HEK293 (cell line): ENCODE measurements at regions not wholly inside any gene's neighbourhood (a gene's known extent, or its start where the extent isn't known, plus 50 kb on each side); places are given as distances from the start of the nearest gene placed in this dataset.

Experiments
- ATF2 ChIP-seq: fragments of 450-650 bp; formaldehyde crosslinking; IDR thresholded peaks from 2 replicates; pipeline ENCODE4 v1.5.1; 2016; ENCODE audit warnings: missing biosample characterization, missing genetic modification characterization, low read depth
- CTCF ChIP-seq: fragments of 450-650 bp; formaldehyde crosslinking; IDR thresholded peaks from 2 replicates; pipeline ENCODE4 v1.5.1; 2016; ENCODE audit warnings: missing biosample characterization, missing genetic modification characterization
- MYNN ChIP-seq: fragments of 450-650 bp; formaldehyde crosslinking; IDR thresholded peaks from 2 replicates; pipeline ENCODE4 v1.5.1; 2016; ENCODE audit warnings: missing biosample characterization, missing genetic modification characterization, borderline replicate concordance
- RBAK ChIP-seq: fragments of 450-650 bp; formaldehyde crosslinking; IDR thresholded peaks from 2 replicates; pipeline ENCODE4 v1.5.1; 2016; ENCODE audit warnings: missing biosample characterization, missing genetic modification characterization
- REST ChIP-seq: fragments of 450-650 bp; formaldehyde crosslinking; IDR thresholded peaks from 2 replicates; pipeline ENCODE4 v1.5.1; 2016; ENCODE audit warnings: missing biosample characterization, missing genetic modification characterization
- ZFP3 ChIP-seq: fragments of 450-650 bp; formaldehyde crosslinking; IDR thresholded peaks from 2 replicates; pipeline ENCODE4 v1.5.1; 2016; ENCODE audit warnings: low read depth, missing biosample characterization, missing genetic modification characterization
- ZNF133 ChIP-seq: fragments of 450-650 bp; formaldehyde crosslinking; IDR thresholded peaks from 2 replicates; pipeline ENCODE4 v1.5.1; 2016; ENCODE audit warnings: missing biosample characterization, missing genetic modification characterization
- ZNF146 ChIP-seq: fragments of 450-650 bp; formaldehyde crosslinking; IDR thresholded peaks from 2 replicates; pipeline ENCODE4 v1.5.1; 2016; ENCODE audit warnings: missing biosample characterization, missing genetic modification characterization
- ZNF18 ChIP-seq: fragments of 450-650 bp; formaldehyde crosslinking; IDR thresholded peaks from 2 replicates; pipeline ENCODE4 v1.5.1; 2016; ENCODE audit warnings: missing biosample characterization, missing genetic modification characterization
- ZNF239 ChIP-seq: fragments of 450-650 bp; formaldehyde crosslinking; IDR thresholded peaks from 2 replicates; pipeline ENCODE4 v1.5.1; 2016; ENCODE audit warnings: missing biosample characterization, missing genetic modification characterization
- ZNF280D ChIP-seq: fragments of 450-650 bp; formaldehyde crosslinking; IDR thresholded peaks from 2 replicates; pipeline ENCODE4 v1.5.1; 2016; ENCODE audit warnings: missing biosample characterization, missing genetic modification characterization
- ZNF362 ChIP-seq: fragments of 450-650 bp; formaldehyde crosslinking; IDR thresholded peaks from 2 replicates; pipeline ENCODE4 v1.5.1; 2016; ENCODE audit warnings: missing biosample characterization, missing genetic modification characterization
- ZNF529 ChIP-seq: fragments of 450-650 bp; formaldehyde crosslinking; IDR thresholded peaks from 2 replicates; pipeline ENCODE4 v1.5.1; 2017; ENCODE audit warnings: missing genetic modification characterization, missing biosample characterization; ENCODE audit not compliant: insufficient replicate concordance
- ZNF639 ChIP-seq: fragments of 450-650 bp; formaldehyde crosslinking; IDR thresholded peaks from 2 replicates; pipeline ENCODE4 v1.5.1; 2016; ENCODE audit warnings: missing biosample characterization, missing genetic modification characterization

- TF ChIP-seq CTCF (tag by site-specific recombination) (no peak), ZNF362 (tag by site-specific recombination) (no peak), RBAK (tag by site-specific recombination) (no peak), MYNN (no peak), ATF2 (tag by site-specific recombination) (no peak), ZNF146 (tag by site-specific recombination) (no peak), ZNF280D (tag by site-specific recombination) (no peak), ZNF239 (tag by site-specific recombination) (no peak), ZNF133 (tag by site-specific recombination) (no peak), REST (no peak), ZNF529 (tag by site-specific recombination) (no peak), ZNF639 (tag by site-specific recombination) (no peak), ZFP3 (tag by site-specific recombination) (no peak), ZNF18 (no peak)
Observed at GRCh38 chr5:20158006-20158405, 170.0 kb upstream of the CDH18 start.
